ENCODE measurements at regions not wholly inside any gene's neighbourhood (a gene's known extent, or its start where the extent isn't known, plus 50 kb on each side); places are given as distances from the start of the nearest gene placed in this dataset.

- intact Hi-C loops (cut with DNase I), result no loop called here
- ATAC-seq (peak; percentile 95), DNase-seq (peak; percentile 45 to 62 (median 56))
- no peak overlapping the region for H3K27ac ChIP-seq
- TF ChIP-seq POLR2A (IDR thresholded peaks at IDR 0.05) (no peak), CTCF (IDR thresholded peaks at IDR 0.05) (peak; percentile 69 to 96 (median 81))
- WGBS, 2 donors, result 17 to 25% methylated on average over 5 of the region's 5 CpGs
- no peaks in the 10 kb centered on the region for H3K27me3 ChIP-seq
- H3K36me3 ChIP-seq (replicated peaks in 1 of 2; ENCODE audit: insufficient read depth in 1 of 2, low read depth in 2 of 2), result no peaks in the 10 kb centered on the region
- H3K4me1 ChIP-seq, result no peaks in the 10 kb centered on the region
- no peak overlapping the region for H3K4me3 ChIP-seq
- no peaks in the 10 kb centered on the region for H3K9me3 ChIP-seq
These were observed 429.7 kb downstream of the ETS1 start for GRCh38 chr11:128157423-128158298.

GRCh38 chr11:128156486-128156885, 430.9 kb downstream of the ETS1 start:
- TF ChIP-seq CTCF (IDR thresholded peaks at IDR 0.05), result no peak
- TF ChIP-seq POLR2A (IDR thresholded peaks at IDR 0.05), result no peak
- Histone ChIP-seq H3K9me3 (no peaks in the 10 kb centered on the region), H3K27ac (no peak overlapping the region), H3K4me3 (no peak overlapping the region), H3K36me3 (replicated peaks in 1 of 2; ENCODE audit: insufficient read depth in 1 of 2, low read depth in 2 of 2) (no peaks in the 10 kb centered on the region), H3K4me1 (no peaks in the 10 kb centered on the region), H3K27me3 (no peaks in the 10 kb centered on the region)
- no peak for ATAC-seq
- intact Hi-C loops (cut with DNase I), result no loop called here
- no peak for DNase-seq
- 46 to 51% methylated on average over 3 of the region's 3 CpGs for WGBS, 2 donors

GRCh38 chr11:128155590-128155989, 431.8 kb downstream of the ETS1 start:
- H3K27ac ChIP-seq, result no peak overlapping the region
- WGBS, 2 donors, result 71 to 78% methylated on average over 2 of the region's 2 CpGs
- no peaks in the 10 kb centered on the region for H3K9me3 ChIP-seq
- H3K36me3 ChIP-seq (replicated peaks in 1 of 2; ENCODE audit: insufficient read depth in 1 of 2, low read depth in 2 of 2), result no peaks in the 10 kb centered on the region
- H3K4me3 ChIP-seq, result no peak overlapping the region
- intact Hi-C loops (cut with DNase I), result no loop called here
- H3K4me1 ChIP-seq, result no peaks in the 10 kb centered on the region
- no peaks in the 10 kb centered on the region for H3K27me3 ChIP-seq
- TF ChIP-seq CTCF (IDR thresholded peaks at IDR 0.05) (no peak), POLR2A (IDR thresholded peaks at IDR 0.05) (no peak)
- no peak for DNase-seq
- no peak for ATAC-seq

GRCh38 chr11:128153697-128154048, 433.7 kb downstream of the ETS1 start:
- Histone ChIP-seq H3K9me3 (no peaks in the 10 kb centered on the region), H3K4me1 (no peaks in the 10 kb centered on the region), H3K27me3 (no peaks in the 10 kb centered on the region), H3K36me3 (replicated peaks in 1 of 2; ENCODE audit: insufficient read depth in 1 of 2, low read depth in 2 of 2) (no peaks in the 10 kb centered on the region), H3K27ac (no peak overlapping the region), H3K4me3 (no peak overlapping the region)
- intact Hi-C loops (cut with DNase I), result no loop called here
- no peak for TF ChIP-seq POLR2A (IDR thresholded peaks at IDR 0.05)
- no peak for TF ChIP-seq CTCF (IDR thresholded peaks at IDR 0.05)
- DNase-seq (no peak), ATAC-seq (no peak)
- 71 to 81% methylated on average over 4 of the region's 4 CpGs for WGBS, 2 donors

All from body of pancreas (tissue), 4 donors.